GM18909 (cell line): ENCODE measurements at regions not wholly inside any gene's neighbourhood (a gene's known extent, or its start where the extent isn't known, plus 50 kb on each side); places are given as distances from the start of the nearest gene placed in this dataset.
"Not testable (repeated sequence)": the region's sequence is repeated elsewhere in the genome, so short reads cannot be mapped to it uniquely, and the experiment has no call there.

ENCODE experiments used
- ATAC-seq: cut with Tn5 transposase; IDR thresholded peaks from one replicate; pipeline ENCODE4 v1.9.1; 2021; ENCODE audit warnings: mild to moderate bottlenecking; ENCODE audit not compliant: unreplicated experiment, poor library complexity

- no peak for ATAC-seq
These were observed 194.2 kb downstream of the ERCC6L2 start for GRCh38 chr9:96069629-96070220.

DNA sequence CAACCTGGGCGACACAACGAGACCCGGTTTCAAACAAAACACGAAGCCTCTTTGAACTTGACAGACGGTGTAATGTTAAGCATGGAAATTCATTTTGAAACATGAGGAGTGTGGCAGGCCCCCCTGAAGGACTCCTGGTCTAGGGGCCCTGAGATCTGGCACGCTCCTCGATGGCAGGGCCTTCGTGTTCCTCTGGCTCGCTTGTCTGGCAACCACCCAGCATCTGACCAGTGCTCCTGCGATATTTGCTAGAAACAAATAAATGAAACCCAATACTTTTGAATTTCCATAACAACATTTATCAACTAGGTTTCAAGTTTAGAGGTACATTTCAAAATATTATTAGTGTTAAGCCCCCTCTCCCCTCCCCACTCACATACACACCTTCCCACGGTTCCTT, 193.0 kb downstream of the ERCC6L2 start:
- no peak for ATAC-seq

- no peak for ATAC-seq
These were observed 192.1 kb downstream of the ERCC6L2 start for GRCh38 chr9:96067600-96067999.

- ATAC-seq = no peak
These were observed 191.5 kb downstream of the ERCC6L2 start for GRCh38 chr9:96067004-96067403.

DNA sequence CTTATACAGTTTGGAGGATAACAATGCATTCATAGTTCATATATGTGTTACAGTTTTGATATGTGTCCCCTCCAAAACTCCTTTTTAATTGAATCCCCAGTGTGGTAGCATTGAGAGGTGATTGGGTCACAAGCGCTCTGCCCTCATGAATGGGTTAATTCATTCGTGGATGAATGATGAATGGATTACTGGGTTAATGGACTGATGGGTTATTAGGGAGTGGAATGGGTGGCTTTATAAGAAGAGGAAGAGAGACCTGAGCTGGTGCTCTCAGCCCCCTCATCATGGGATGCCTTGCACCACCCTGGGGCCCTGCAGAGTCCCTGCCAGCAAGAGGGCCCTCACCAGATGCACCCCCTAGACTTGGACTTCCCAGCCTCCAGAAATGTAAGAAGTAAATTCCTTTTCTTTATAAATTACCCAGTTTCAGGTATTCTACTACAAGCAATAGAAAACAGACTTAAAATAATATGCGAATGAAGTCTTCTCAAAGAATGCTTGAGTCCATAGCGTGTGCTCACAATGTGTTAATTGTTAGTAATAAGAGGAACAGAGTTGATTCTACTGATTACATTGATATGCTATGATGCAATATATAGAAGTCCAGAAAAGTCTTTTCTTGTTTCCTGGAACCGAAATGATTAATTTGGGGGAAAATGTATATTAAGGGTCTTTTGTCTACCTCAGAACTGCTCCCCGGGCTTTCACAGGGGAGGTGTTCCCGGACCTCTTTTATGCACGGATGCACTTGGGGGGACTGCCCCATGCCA, 190.2 kb downstream of the ERCC6L2 start:
- no peak for ATAC-seq

GRCh38 chr9:96064826-96065481, 189.5 kb downstream of the ERCC6L2 start:
- no peak for ATAC-seq

GRCh38 chr9:96062854-96063253, 187.4 kb downstream of the ERCC6L2 start:
- ATAC-seq = no peak

DNA sequence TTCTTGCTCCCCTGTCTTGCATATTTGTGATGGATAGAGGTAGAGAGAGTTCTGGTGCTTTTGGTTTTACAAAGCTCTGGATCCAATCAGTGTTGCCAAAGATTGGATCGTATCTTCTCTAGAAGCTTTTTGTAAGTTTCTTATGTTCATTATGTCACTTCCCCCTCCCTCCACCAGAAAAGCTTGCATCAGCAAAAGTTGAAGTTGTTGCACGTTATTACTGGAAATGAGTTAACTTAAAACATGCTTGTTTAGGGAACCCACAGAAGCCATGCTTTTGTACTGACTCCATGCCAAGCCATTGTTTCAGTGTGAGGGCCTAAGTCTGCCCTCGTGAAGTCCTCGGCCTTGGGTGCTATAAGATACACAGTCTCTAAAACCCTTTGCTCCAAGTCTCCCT, 186.5 kb downstream of the ERCC6L2 start:
- no peak for ATAC-seq

DNA sequence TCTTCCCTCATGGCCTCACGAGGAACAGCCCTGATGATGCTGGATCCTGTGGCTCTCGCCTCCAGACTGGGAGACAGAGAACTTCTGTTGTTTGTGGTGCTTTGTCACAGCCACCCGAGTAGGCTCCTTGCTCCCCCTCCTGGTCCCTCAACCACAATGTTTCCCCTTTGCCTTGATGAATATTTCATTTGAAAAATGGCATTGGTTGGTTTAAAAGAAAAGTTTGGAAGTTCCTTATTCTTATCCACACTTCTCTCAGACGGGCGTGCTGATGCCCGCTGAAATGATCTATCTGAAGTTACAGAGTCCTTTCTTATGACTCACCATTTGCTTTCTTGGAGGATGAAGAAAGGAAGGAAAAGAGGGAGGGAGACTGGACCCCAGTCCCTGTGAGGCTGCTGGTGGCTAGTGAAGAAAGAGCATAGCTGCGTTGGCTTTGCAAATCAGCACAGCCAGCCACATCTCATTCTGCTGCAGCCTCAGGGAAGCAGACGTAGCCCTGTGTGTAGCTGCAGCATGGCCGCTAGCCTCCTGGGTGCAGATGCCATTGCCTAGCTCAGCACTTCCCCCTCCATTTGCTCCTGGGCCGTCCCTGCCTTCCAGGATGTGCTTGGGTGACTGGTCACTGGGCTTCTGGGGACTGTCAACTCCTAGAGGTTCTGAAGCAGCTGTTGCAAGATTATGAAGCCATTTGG, 185.9 kb downstream of the ERCC6L2 start:
- no peak for ATAC-seq

GRCh38 chr9:96058218-96058617, 182.7 kb downstream of the ERCC6L2 start:
- ATAC-seq = no peak

GRCh38 chr9:96057155-96057554, 181.7 kb downstream of the ERCC6L2 start:
- ATAC-seq = no peak

DNA sequence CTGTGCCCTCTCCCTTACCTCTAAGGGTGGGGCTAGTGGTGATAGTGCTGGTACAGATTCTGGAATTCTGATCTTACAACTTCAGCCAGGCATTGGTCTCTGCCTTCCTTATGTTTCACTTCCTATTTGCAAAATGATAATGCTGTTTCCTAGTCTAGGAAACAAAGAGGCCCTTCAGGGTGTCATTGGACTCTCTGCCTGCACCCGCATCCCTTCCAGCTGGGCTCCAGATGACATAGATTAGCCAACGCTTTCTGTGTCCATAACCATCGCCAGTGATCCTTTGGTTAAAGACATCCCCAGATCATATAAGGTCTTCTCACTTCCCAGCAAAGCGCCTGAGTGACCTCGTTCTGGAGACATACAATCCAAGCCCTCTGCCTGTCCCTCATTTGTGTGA, 180.7 kb downstream of the ERCC6L2 start:
- no peak for ATAC-seq

- not testable (repeated sequence) for ATAC-seq
These were observed 178.8 kb downstream of the ERCC6L2 start for GRCh38 chr9:96054248-96054647.

GRCh38 chr9:96052686-96053085, 177.2 kb downstream of the ERCC6L2 start:
- ATAC-seq = no peak

- ATAC-seq = no peak
These were observed 175.9 kb downstream of the ERCC6L2 start for GRCh38 chr9:96051423-96051822.

DNA sequence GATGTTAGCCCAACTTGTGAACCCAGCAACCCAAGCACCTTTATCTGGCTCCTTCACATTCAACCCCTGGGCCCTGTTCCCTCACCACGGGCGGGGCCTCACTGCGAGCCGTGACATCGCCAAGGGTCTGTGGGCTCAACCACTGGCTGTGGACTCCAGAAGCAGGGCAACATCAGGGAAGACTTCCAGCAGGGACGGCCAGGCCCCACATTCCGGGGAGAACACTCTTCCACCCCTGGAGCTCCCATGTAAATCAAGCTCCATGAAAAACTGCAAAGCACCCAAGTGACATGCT, 175.3 kb downstream of the ERCC6L2 start:
- ATAC-seq = no peak

GRCh38 chr9:96050048-96050860, 174.8 kb downstream of the ERCC6L2 start:
- ATAC-seq = no peak

DNA sequence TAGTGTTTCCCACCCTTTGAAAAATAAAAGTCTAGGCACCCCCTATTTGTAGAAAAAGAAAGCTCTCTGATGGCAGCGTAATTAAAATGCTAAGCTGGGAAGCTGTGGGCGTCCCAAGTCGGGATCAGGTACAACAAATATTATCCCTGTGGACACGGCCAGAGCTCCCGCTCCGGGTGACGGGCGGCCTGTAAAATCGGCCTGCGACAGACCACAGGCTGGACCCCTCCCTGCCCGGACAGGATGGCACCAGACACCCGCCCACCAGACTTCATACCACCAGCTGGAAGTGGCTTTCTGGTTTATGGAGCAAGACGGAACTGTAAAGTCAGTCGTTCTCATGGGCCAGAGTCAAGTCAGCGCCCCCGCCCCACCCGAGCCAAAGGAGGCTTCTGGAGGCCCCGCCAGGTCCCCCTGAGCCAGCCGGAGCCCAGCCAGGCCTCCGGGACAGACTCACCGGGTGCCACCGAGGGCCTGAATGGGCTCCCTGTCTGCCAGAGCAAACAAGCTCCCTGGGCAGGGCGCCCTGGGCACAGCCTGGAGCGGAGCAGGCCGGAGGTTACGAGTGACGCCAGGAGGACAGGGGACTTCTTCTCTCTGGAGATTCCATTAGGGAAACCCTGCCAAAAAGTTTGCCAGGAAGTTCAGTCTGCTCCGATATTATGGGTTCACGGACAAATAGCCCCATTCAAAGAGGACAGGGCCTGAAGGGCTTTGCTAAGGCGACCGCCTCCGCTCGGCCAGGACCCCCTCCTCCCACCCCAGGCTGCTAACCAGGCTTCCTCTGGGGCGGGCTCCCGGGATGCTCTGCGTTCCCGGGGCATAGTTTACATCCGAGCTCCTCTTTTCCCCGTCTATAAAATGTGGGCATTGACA, 173.7 kb downstream of the ERCC6L2 start:
- no peak for ATAC-seq
